Activated CD4-positive, CD25-positive, alpha-beta regulatory T cell (primary cell): ENCODE measurements at regions not wholly inside any gene's neighbourhood (a gene's known extent, or its start where the extent isn't known, plus 50 kb on each side); places are given as distances from the start of the nearest gene placed in this dataset.

Source experiments
- DNase-seq, 4 experiments: peaks; one replicate each; lab custom pipeline; 2025; lab: John Stamatoyannopoulos, UW

DNA sequence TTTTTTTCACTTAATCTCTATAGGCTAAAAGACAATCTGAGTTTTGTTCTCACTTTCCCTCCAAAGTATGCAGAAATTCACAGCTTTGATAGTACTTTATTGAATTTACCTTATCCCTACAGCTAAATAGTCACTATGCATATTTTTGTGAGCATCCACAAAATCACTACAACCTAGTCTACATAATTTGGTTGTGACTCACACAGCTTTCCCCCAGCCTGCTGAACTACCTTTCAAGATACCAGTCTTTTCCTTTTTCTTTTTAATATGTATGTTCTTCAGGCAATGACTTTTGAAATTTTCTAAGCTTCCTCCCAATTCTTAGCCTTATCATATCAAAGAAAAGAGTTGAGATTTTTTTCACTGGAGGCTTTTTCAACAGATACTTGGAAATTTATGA, 347.3 kb upstream of the CDH6 start:
- DNase-seq: no peak

GRCh38 chr5:30845194-30845593, 348.3 kb upstream of the CDH6 start:
- no peak for DNase-seq

DNA sequence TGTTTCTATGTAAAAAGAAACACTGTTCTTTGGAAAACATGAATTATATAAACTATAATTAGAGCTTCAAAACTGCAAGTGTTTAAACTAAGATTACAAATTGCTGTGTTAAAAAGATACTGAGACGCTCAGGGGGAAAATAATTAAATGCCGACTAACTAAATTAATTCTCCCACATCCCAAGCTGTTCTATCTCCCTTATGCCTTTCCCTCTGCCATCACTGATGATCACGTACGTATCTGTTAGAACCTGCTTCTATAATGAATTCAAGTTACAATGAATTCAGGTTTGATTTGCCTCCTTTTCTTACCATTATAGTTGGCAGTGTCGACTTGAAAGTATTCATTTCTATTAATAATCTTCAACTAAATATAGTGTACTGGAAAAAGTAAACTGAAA, 349.9 kb upstream of the CDH6 start:
- no peak for DNase-seq

DNA sequence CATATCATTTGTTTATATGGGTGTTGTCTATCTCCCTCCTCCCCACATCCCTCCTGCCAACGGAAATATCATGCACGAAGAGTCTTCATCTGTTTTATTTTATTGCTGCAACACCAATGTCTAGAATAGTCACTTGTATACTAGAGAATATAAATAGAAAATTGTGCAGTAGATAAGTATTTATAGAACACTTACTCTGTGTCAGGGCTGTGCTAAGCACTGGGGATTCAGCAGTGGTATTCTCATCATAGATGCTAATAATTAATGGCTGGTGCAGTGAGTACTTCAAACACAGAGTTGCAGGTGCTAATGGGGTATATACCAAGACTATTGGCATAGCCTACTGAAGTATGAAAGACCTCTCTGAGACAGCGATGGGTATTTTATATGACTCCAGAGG, 353.5 kb upstream of the CDH6 start:
- DNase-seq: no peak

GRCh38 chr5:30838936-30839496, 354.5 kb upstream of the CDH6 start:
- no peak for DNase-seq

DNA sequence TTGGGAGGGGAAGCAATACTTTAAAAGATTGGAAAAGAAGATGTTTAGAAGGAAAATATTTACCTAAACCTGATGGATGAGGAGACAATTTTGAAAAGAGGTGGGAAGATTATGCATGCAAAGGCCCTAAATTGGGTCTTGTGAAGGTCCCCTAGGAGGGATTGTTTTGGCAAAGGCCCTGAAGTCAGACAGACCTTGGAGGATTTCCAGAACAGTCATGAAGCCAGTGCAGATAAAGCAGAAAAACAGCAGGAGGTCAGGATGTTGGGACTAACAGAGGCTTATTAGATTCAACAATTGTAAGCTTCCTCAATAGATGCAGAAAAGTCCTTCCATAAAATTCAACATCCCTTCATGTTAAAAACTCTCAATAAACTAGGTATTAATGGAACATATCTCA, 361.0 kb upstream of the CDH6 start:
- no peak for DNase-seq

DNA sequence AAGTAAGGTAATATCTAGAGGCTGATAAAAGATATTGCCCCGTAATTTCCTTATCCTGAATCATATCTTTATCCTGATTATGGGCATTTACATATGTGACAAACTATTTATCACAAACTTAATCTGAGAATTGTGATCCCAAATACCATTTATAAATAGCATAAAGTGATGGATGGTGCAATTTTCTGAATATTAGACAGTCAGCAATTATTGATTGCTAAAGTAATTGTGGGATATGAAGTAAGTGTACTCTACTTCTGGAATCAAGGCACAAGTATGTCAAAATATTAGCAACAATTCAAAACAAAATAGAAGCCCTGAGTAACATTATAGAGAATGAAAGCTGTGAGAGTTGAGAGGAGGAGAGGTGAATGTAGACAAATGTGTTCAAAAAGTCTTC, 361.9 kb upstream of the CDH6 start:
- DNase-seq: no peak

- DNase-seq: no peak
Observed at GRCh38 chr5:30831123-30831522, 362.4 kb upstream of the CDH6 start.

GRCh38 chr5:30811298-30811697, 382.2 kb upstream of the CDH6 start:
- DNase-seq: no peak

DNA sequence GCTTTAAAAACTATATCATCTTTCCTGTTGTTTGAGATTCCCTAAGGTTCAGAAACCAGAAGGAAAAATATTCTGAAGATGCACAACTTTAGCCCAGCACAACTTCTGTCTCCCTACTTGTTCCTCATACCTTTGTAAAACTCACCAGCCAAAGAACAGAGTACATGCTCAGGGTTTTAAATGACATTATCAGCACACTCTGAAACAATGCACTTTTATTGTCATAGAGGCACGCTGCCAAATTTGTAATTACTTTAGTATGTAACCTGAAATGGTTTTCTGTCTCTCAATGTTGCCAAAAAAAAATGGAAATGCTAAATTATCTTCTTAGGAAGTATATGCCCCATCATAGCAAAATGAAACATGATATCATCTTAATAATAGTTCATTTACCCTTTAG, 383.6 kb upstream of the CDH6 start:
- no peak for DNase-seq

- no peak for DNase-seq
Observed at GRCh38 chr5:30808996-30809395, 384.5 kb upstream of the CDH6 start.

GRCh38 chr5:30804739-30805505, 388.6 kb upstream of the CDH6 start:
- no peak for DNase-seq

DNA sequence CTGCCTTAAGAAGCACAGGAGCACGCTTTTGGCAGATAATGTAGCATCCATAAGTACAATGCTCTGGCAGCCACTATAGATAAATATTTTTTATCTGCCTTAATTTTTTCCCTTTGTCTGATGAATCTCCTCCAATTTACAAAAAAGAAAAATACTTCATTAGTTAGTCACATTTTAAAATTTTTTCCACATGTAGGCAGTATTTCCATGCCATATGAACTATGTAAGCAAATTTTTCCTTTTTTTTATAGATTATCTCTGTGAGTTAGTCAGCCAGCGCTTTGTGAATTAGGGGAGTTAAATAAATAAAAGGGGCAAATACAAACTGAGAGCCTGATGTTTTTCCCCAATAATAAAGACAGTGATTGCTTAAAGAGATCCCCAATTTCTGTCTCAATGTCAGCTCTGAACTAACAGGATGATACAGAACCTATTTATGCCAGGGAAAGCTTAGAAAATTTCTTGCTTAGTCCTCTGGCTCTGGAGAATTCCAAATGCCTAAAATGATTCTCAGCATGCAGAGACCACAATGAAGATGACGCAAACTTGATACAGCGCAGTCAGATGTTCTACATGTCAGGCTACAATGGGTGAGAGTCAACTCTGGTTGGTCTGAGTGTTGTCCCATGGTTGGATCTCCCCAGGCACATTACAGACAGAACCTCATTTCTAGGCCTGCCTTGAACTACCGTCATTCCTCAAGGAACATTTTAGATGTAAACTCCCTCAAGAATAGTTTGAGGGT, 390.4 kb upstream of the CDH6 start:
- no peak for DNase-seq

DNA sequence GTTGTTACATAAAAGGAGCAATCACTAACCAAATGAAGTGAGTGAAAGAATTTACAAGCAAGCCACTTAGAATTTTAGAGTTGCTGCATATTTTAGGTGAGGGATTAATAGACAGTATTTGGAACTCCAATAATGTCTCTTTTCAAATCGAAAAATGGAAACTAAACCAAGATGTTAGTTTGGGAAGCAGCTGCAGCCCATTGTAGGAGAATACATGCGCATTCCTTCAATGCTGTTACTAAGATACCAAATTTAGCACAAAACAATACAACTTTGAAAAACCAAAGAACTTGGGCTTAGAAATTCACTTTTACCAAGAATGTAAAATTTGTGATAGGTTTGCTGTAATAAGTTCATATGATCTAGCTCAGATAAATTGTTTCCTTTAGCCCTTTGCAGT, 411.8 kb upstream of the CDH6 start:
- DNase-seq: no peak

GRCh38 chr5:30768056-30768690, 425.3 kb upstream of the CDH6 start:
- no peak for DNase-seq

GRCh38 chr5:30765706-30766105, 427.8 kb upstream of the CDH6 start:
- no peak for DNase-seq

- DNase-seq: no peak
Observed at GRCh38 chr5:30765227-30765626, 428.3 kb upstream of the CDH6 start.

DNA sequence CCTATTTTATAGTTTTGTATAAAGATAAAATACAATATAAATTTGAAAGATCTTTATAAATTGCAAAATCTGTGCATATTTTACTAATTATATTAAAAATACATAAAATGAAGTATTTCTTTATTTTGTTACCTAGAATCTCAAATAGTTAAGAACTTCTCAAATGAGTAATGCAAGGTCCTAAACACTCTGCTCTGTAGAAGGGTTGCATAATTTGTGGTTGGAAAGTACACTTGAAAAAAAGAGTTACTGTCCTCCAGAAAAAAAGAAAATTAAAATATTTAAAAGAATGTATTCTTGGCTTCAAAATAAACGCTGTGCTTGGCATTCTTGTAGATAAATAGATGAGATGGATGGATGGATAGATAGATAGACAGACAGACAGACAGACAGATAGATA, 428.8 kb upstream of the CDH6 start:
- no peak for DNase-seq

DNA sequence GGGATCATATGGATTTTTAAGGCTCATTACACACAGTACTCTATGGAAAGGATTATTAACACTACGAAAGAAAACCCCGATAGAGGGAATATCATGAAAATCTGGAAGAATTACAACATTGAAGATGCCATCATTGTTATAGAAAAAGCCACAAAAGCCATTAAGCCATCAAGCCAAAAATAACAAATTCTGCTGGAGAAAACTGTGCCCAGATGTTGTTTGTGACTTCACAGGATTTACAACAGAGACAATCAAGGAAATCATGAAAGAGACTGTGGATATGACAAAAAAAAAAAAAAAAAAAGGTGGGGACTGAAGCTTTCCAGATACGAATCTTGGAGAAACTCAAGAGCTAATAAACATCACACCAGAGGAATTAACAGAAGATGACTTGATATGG, 433.8 kb upstream of the CDH6 start:
- DNase-seq: no peak

DNA sequence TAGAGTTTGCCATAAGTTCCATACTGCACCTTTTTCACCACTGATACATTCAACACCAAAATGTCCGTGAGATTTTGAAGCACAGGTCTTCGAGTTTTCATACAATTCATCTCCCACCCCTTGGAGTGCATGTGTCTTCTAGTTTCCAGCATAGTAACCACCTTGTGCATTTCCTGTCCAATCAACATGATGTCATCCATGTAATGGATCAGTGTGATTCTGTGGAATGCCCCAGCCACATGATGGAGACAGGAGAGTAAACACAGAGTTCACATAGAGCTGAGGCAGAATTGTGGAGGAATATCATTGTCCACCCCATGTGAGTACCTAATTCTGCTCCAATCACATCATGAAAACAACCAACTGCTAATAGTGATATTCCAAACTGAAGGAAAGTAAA, 441.5 kb upstream of the CDH6 start:
- no peak for DNase-seq

DNA sequence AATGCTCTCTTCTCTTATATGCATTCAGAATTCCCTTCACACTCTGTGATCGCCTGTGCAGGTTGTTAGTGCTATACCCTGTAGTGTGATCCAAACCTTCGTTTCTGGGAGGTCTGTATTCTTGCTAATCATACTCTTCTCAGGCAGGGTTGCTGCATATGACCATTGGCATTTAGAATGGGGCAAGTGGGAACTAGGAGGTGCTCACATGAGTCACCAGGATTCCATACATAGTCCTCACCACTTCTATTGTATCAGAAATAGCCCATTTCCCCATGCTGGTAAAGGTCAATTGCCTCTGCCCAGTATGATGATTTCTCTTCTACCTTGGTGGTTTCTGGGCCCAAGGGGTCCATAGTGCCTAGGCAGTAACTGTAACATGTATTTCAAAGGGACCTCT, 443.5 kb upstream of the CDH6 start:
- no peak for DNase-seq

GRCh38 chr5:30747412-30747811, 446.1 kb upstream of the CDH6 start:
- no peak for DNase-seq

DNA sequence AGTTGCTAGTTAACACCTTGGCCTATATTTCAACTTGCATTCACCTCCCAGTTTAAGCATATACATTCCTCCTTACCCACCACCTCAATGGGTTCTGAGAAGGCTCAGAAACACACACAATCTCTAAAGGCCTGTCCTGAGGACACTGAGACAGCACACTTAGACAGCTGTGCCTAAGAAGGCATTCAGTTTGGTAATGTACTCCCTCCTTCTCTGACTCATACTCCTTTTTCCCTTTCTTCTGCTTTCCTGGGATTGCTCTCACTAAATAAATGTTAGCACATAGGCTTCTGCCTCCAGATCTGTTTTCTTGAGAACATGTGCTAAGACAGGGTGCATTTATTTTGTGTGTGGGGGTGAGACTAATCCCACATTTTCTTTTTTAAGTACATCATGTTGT, 456.8 kb upstream of the CDH6 start:
- DNase-seq: no peak
